HL-60/S4 treated with phorbol 12-myristate 13-acetate at 8.2 ng/mL for 4 days and 3 days (cell line): ENCODE measurements at regions not wholly inside any gene's neighbourhood (a gene's known extent, or its start where the extent isn't known, plus 50 kb on each side); places are given as distances from the start of the nearest gene placed in this dataset.
"Not testable (repeated sequence)": the region's sequence is repeated elsewhere in the genome, so short reads cannot be mapped to it uniquely, and the experiment has no call there.

ENCODE experiments used
- in situ Hi-C: fragments of 300-500 bp; cut with MboI; formaldehyde crosslinking; loops from 2 replicates; pipeline ENCODE4 v1.15.0; 2022; ENCODE audit warnings: low sequenced_read_pairs

GRCh38 chr5:50501491-50502228 is 60.6 kb upstream of the EMB start:
- in situ Hi-C loops = no loop called here

- in situ Hi-C loops = not testable (repeated sequence)
Observed at GRCh38 chr5:50513028-50513457, 72.0 kb upstream of the EMB start.

GRCh38 chr5:50521060-50521459 is 80.0 kb upstream of the EMB start:
- in situ Hi-C loops = not testable (repeated sequence)

GRCh38 chr5:50527514-50528060 is 86.5 kb upstream of the EMB start:
- in situ Hi-C loops = loop anchor here (25.0 kb wide), 1 partner anchor 90 kb away; the partner anchor contains the start of gene EMB

DNA sequence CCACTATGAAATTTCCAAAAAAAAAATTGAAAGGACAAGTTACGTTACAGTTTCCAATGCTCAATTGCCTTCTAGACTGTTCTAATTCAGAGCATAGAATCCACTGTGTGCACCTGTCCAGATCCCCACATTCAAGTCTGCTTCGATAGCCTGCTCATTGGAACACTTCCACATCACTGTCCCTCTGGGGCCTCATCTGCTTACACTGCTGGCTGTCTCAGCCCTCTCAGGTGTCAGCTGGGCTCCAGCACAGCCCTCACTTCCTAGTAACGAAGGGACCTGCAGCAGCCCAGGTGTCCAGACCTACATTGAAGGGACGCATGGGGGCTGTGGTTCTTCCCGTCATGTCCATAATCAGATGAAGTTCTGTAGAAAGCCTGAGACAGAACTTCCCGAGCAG is 94.3 kb upstream of the EMB start:
- in situ Hi-C loops = loop anchor here (25.0 kb wide), 1 partner anchor 98 kb away; the partner anchor contains the start of gene EMB

DNA sequence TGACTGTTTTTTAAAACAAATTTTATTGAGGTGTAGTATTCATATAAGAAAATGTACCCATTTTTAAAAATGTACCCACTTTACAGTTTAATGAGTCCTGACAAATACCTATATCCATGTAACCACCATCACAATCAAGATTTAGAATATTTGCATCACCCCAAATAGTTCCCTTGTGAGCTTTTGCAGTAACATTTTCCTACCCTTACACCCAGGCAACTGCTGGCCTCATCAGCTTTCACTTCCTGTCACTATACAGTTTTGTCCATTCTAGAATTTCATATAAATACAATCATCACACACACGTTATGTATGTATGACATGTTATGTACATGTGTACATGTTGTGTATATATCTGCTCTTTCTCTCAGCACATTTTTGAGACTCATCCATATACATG is 96.4 kb upstream of the EMB start:
- in situ Hi-C loops = loop anchor here (25.0 kb wide), 1 partner anchor 100 kb away; the partner anchor contains the start of gene EMB

DNA sequence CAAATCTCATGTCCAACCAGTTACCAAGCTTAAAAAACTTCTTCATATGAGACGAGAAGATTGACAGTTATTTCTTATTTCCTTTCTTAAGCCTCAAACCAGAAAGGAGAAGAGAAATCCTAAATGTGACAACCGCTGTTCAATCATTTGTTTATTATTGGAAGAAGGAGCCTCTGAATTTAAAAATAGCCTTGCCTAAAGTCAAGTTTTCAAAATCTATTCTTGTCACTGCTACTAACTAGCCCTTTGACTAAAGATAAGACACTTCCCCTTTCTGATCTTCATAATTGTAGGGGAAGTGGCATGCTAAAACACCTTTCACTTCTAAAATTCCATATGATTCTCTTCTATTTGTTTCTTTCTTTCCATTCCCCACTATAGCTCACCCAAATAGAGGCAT is 106.2 kb upstream of the EMB start:
- in situ Hi-C loops = loop anchor here (25.0 kb wide), 1 partner anchor 110 kb away; the partner anchor contains the start of gene EMB

GRCh38 chr5:50550267-50550666 is 109.2 kb upstream of the EMB start:
- in situ Hi-C loops = no loop called here

DNA sequence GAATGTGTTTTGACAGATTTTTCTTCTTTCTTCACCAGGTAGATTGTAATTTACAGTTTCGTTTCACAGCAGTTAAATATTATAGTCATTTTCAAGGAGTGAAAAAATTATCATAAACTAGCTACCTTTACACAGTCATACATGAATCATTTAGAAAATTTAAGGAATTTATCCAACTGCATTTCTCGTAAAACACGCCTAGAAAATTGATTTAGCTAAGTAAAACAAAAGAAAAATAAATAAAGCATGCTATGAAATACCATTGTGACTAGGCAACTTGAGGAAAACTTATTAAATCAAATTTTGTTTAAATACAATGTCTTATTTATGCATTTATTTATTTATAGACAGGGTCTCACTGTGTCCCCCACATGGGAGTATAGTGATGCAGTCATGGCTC is 109.9 kb upstream of the EMB start:
- in situ Hi-C loops = no loop called here

GRCh38 chr5:50553560-50553984 is 112.5 kb upstream of the EMB start:
- in situ Hi-C loops = no loop called here

- in situ Hi-C loops = not testable (repeated sequence)
Observed at GRCh38 chr5:50558640-50559039, 107.8 kb upstream of the PARP8 start.

DNA sequence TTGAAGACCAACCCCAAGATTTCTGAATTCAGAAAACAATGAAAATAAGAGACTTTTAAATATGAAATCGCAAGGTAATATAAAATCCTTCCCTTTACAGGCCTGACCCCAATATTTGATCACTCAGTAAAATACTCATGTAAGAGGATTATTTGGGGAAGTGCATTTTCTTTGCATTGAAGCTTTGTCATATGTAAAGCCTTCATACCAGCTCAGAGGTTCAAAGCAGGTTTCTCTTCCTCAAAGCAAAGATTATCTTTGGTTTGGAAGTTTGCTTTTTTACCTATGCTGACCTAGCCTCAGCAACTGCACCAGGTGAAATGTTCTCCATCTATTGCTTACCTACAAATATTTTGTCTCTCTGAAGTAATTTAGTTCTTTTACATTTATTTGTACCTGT is 106.5 kb upstream of the PARP8 start:
- in situ Hi-C loops = no loop called here

- in situ Hi-C loops = no loop called here
Observed at GRCh38 chr5:50562694-50563093, 103.7 kb upstream of the PARP8 start.

DNA sequence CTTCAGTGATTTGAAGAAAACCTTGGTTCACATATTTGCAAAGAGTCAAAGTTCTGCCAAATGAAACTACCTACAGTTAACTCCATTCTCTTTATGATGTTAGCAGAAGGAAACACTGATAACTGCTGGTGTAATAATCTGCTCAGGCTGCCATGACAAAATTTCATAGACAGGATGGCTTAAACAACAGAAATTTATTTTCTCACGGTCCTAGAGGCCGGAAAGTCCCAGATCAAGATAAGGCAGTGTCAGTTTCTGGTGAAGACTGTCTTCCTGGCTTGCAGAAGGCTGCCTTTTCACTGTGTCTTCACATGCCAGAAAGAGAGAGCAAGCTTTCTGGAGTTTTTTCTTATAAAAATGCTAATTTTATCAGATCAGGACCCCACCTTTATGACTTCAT is 102.4 kb upstream of the PARP8 start:
- in situ Hi-C loops = no loop called here

DNA sequence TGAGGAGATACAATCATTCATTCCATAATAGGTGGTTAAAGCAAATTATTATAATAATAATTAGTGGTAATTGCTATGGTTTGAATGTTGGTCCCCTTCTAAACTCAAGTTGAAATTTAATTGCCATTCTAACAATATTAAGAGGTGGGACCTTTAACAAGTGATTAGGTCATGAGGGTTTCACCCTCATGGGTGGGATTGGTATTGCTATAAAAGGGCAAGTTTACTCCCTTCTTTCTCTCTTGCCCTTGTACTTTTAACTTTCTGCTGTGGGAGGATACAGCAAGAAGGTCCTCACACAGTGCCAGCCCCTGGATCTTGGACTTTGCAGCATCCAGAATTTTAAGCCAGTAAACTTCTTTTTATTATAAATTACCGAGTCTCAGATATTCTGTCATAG is 101.9 kb upstream of the PARP8 start:
- in situ Hi-C loops = no loop called here

DNA sequence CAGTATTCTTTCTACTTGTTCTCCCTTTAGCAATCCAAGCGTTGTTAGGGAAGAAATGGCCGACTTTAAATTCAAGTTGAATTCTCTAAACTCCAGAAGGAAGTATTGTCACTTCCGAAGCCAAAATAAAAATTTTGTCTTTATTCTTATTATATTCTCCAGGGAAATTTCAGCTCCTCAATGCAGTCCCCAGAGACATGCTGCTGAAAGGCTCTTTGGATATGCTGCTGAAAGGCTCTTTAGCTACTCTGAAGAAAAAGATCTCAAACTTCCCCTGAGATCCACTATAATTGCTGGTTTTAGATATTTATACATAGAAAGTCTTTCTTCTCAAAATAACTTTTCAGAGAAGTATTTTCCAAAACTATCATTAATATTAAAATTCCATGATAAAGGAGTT is 92.3 kb upstream of the PARP8 start:
- in situ Hi-C loops = no loop called here

DNA sequence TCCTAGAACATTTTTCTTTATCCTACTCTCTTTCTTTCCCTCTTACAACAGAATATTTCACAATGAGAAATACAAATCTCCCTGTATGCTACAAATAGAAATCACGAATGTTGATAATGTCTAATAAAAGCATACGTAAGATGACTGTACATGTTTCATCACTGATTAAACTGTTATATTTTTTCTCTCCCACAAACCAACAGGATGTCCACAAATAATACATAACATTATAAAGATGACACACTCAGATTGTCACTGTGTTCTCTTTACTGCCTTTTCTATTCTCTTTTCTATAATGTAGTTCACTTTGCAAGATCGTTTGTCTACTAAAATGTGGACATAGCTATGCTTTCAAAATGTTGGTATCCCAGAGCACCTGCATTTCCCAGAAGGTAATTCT is 90.7 kb upstream of the PARP8 start:
- in situ Hi-C loops = no loop called here

- in situ Hi-C loops = no loop called here
Observed at GRCh38 chr5:50576265-50576664, 90.2 kb upstream of the PARP8 start.

DNA sequence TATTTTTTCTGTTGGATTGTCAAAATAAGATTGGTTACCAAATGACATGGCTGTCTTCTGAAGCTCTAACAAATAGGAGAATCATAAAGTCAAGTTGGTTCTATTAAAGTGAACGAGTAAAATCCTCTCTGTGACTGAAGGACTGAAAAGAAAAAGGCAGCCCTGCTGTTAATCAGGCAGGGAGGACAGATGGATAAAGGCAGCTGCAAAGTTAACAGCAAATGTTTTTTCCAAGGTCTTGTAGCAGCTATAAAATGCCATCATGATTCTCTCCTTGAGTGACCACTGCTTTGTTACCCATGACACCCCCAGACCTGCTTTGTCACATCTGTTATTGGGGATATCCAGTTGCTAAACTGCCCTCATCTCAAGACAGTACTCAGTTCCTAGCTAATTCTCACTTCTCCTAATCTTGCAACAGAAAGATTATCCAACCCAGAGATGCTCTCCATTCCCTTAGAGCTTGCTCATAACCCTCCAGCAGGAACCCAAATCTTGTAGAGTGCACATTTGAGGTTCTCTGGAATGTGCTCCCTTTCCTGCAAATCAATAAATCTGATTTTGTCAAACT is 89.7 kb upstream of the PARP8 start:
- in situ Hi-C loops = no loop called here

DNA sequence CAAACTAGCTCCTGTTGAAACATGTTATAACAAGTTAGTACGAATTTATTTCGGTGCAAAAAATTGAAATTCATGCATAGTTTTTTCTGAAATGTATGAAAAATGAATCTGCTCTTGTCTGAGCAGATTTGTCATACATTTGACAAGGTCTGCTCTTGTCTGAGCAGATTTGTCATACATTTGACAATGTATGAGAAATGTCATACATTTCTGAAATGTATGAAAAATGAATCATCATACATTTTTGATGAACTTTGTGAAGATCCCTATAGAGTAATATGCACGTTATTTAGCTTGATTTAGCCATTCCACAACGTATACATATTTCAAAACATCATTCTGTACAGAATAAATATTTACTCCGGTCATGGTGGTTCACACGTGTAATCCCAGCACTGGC is 85.9 kb upstream of the PARP8 start:
- in situ Hi-C loops = no loop called here

GRCh38 chr5:50581845-50582244 is 84.6 kb upstream of the PARP8 start:
- in situ Hi-C loops = not testable (repeated sequence)

GRCh38 chr5:50582699-50583098 is 83.7 kb upstream of the PARP8 start:
- in situ Hi-C loops = no loop called here
